HG02588 (cell line): ENCODE measurements at regions not wholly inside any gene's neighbourhood (a gene's known extent, or its start where the extent isn't known, plus 50 kb on each side); places are given as distances from the start of the nearest gene placed in this dataset.
A peak's percentile ranks its signal among the peaks of the same experiment; 100 is the strongest.

Experiments
- ATAC-seq: cut with Tn5 transposase; IDR thresholded peaks from one replicate; pipeline ENCODE4 v1.9.1; 2021; ENCODE audit warnings: mild to moderate bottlenecking, moderate library complexity; ENCODE audit not compliant: unreplicated experiment

DNA sequence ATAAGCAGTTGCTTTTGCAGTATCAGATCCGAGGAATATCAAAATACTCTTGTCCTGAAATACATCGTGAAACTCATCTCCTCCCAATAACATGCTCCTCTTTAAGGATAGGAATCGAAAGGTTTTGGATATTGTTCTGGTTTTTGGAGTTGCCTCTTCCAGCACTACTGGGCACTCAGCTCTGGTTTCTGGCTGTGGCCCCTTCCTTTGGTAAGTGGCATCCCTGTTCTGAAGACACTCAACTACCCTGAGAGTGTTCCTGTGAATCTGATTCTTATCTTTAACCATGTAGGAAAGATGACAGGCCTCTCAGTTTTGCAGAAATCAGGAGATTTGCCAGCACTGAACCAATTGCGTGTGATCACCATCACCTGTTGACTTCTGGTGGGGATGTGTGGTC is 327.5 kb upstream of the TBL1XR1 start:
- ATAC-seq: no peak

- ATAC-seq: no peak
Observed at GRCh38 chr3:177525414-177525813, 328.1 kb upstream of the TBL1XR1 start.

DNA sequence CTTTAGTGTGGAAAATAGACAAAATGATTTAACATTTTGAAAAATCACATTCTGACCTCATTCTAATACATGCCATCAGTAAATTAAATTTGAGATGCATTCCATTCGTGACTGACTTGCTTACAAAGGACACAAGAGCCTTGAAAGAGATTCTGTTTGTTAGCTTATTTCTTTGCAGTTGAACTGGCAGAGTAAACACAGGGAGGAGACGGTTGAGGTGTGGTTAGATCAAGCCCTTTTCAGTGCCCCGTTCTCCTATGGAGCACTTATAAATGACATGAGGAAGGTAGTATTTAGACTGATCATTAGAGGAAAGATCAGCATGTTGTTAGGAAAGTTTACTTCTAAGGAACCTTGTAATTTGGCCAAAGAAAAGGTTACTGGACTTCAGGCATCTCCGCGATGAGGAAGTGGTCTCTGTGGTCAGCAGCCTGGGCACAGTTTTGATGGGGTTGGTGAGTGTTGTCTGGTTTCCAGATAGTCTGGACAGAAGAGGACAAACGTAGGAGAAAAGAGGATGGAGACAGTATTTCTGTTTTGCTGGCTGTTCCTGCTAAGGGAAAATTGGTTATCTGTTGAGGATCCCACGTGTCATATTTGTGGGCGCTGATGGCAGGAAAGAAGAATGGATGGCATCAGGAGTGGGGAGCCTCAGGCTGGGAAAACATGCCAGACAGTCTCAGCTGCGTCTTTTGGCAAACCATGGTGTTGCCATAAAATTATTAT is 328.9 kb upstream of the TBL1XR1 start:
- ATAC-seq: no peak

DNA sequence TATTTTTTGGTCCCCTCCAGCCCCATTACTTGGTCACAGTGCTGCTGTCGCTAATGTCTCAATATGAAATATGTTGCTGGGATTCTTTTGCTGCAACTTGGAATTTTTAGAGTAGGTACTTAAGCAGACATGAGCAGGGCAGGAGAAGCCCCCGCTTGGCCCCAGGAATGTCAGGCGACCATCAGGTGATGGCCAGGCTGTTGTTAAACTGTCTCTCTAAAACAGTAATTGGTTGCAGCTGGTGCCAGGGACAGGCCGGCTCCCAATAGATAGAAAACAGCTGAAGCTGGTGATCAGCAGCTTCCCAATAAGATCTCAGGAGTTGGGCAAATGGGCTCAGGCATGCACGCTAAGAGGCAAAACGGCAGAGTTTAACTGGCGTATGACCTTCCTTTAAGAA is 329.9 kb upstream of the TBL1XR1 start:
- no peak for ATAC-seq

GRCh38 chr3:177528306-177529070 is 331.2 kb upstream of the TBL1XR1 start:
- ATAC-seq: no peak

DNA sequence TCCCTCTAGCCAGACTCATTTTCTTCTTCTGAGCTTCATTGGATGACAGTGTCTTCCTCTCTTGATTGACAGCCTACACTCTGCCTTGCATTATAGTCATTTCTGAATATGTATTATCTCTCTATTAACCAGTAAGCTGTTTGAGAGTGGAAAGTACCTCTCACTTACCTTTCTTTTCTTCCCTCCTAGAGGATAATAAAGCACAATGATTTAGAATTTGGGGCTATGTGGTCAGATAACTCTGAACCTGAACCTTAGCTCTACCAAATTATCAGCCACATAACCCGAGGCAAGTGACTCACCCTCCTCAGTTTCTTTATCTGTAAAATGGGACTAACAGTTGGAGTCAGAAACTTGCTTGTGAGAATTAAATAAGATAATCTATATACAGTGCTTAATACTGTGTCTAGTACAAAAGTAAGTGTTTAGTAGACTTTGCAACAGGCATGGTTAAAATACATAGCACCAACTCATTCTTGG is 331.8 kb upstream of the TBL1XR1 start:
- ATAC-seq: no peak

DNA sequence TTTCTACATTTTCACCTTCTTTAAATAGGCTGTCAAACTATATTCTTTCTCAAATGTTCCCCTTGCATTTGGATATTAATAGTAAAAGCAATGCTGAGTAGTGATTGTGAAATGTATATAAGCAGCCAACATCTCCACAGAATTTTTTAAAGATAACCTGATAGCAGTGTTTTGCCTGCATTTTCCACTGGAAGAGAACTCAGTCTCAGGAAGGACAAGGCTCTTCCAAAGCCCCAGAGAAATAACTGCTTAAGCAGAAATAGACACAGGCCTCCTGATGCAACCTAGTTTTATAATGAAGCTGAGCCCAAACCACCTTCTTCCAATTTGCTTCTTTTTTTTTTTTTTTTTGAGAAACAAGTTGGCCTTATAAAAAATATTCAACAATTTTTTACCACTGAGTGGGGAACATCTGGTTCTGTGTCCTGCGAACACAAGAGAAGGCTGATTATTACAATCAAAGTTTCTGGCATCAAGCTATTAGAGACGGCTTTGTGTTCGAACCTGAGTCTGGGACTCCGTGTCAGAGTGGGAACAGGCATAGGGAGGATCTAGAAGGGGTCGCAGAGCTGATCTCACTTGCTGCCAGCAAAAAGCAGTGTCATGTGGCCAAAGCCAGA is 332.5 kb upstream of the TBL1XR1 start:
- no peak for ATAC-seq

DNA sequence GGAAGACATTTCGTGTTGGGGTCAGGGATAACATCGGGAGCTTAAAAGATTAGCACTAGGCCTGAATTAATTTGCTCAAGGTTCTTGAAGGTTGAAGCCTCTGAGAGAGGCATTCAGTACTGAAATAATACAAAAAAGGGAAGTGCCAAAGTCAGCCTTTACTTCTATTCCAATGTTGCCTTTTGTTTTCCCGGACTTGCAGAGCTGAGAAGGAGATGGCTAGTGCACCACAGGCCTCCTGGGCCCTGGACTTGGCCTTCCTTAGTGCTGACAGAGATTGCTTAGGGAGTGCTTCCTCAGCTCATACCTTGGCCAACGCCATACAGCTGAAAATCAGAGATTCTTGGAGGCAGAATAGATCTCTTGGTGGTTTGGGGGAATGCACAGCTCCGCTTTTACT is 333.6 kb upstream of the TBL1XR1 start:
- no peak for ATAC-seq

DNA sequence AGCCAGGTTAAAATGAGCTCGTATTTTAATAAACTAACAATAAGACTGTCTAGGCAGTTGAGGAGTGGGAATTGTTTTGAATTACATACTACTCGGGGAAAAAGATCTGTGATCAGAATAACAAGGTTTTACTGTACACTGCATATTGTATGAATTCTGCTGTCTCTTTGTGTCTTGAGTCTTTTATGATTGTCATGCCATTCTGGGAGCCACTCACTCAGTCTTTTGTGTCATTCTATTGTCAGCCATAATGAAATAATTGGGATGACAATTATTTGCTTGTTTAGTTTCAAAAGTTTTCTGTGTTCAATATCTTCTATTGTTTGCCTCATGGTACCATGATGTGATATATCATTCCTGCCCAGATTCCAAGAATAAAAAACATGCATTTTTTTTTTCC is 339.6 kb upstream of the TBL1XR1 start:
- ATAC-seq: no peak

- ATAC-seq: no peak
Observed at GRCh38 chr3:177537612-177538011, 340.3 kb upstream of the TBL1XR1 start.

DNA sequence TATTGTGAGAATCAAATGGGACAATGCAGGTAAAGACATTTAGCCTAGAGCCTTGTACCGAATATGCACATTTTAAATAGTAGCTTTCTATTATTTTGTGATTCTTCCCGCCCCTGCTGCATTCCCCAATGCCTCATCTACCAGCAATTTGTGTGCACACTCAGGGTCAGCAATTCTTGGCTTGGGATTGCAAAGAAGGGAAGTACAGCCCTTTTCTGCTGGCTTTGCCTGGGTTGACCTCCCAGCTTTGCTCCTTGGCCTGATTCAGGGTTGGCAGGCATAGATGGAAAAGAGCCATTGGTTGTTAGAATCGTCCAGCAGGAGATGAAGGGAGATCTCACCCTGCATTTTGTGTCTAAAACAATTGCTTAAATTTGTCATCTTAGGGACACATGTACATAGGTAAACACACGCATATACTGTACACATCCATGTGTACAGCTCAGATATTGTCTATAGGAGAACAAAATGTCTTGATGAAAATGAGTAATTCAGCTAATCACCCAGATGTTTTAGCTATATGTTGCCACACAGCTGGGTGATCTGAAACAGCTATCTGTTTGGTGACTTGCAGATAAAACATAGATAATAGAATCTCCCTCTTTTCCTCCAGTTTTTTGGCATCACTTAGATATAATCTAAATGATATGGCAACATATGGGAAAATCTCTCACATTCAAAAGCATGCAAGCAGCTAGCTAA is 340.9 kb upstream of the TBL1XR1 start:
- ATAC-seq: no peak

DNA sequence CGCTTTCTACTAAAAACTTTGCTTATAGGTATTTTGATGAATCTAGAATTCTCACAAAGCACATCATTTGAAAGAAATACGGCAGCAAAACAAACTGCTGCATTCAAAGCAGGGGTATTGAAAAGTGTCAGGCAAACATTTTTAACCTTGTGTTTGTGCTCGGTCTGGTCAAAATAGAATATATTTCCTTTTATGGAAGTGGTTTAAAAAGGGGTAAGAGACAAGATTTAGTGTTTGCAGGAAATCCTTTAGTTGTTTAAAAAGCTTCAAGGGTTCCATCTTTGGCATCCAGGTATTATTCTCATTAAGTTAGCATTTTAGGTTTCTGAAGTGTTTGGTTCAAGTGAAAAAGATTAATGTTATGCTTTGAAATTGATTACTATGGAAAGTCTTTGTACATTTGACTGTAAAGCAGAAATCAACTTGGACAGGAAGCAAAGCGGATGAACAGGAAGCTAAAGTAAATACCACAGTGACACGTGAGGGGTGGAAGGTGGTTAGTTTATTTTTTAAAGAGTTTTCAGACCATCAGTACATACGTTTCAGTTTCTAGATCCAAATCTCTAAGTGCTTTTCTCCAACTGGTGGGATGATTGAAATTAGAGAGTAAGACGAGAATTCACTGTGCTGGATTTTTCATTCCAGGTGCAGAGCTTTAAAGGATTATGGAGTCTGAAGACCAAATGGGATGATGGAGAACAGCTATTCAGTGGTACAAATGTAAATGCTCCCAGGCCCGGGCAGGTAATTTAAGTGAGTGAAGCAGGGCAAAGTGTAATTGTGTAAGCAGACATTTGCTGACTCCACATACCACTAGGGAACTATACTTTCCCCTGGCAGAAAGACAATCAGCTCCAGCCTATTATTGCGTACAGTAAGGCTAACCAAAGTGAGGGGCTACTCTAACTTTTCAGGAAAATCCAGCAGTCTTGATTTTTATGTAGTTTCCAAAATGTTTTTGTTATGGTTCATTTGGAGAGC is 341.8 kb upstream of the TBL1XR1 start:
- peak; percentile 86 for ATAC-seq

- ATAC-seq: no peak
Observed at GRCh38 chr3:177541541-177541940, 344.3 kb upstream of the TBL1XR1 start.

DNA sequence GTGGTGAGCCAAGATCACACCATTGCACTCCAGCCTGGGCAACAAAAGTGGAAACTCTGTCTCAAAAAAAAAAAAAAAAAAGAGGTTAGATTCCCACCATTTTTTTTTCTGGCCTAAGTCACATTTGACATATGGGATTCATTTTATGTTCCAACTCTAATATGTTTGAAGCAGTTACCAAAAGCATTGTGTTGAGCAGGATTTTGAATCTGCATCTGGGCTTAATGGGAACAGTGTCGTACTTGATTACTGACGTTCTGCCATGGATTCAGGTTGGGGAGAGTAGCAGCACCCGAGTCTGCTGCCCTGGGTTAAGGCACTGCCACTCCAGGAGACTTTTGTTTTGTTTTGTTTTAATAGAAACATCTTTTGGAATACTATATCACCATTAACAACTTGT is 348.7 kb upstream of the TBL1XR1 start:
- no peak for ATAC-seq

DNA sequence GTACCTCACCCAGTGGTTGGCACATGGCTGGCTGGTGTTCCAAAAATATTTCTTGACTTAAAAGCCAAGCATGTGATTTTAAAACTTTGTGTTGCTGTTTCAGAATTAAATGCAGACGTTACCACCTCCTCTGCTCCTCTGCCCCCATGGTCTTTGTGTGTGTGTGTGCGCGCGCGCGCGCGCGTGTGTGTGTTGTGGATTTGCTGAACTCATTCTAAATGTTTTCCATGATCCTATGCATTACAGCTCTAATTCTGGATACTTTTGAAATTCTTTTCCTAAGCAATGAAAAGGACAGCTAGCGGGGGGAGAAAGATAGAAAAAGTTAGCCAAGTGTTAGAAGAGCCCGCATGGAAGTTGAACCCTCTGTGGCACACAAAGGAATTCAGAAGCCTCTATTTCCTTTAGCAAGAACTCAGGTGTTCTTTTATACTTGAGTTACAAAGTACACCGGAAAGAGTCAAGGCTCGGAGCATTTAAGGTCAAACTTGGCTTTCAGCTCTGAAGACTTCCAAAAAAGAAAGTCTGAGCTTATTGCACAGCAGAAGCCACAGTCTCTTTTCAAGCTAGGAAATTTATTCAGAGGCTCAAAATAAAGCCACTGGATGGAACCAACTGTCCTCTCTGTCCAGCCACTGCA is 350.5 kb upstream of the TBL1XR1 start:
- no peak for ATAC-seq

- no peak for ATAC-seq
Observed at GRCh38 chr3:177550667-177551066, 353.4 kb upstream of the TBL1XR1 start.

GRCh38 chr3:177551431-177551836 is 354.2 kb upstream of the TBL1XR1 start:
- no peak for ATAC-seq

DNA sequence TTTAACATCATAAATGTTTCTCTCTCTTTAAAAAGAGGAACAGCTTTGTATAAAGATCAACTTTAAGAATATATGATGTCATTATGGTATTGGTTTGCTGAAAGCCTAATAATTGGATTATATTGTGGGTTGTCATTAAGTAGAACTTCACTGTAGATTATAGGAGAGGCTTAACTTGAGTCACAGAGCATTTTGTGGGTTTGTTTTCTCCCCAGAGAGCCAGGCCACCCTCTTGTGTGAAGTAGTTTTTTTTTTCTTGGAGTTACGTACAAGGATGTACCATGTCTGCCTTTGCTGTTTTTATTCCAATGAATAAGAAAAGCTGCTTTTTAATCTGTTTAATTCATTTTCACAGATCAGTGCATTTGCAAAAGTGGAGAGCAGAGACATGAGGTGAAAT is 354.8 kb upstream of the TBL1XR1 start:
- ATAC-seq: no peak

DNA sequence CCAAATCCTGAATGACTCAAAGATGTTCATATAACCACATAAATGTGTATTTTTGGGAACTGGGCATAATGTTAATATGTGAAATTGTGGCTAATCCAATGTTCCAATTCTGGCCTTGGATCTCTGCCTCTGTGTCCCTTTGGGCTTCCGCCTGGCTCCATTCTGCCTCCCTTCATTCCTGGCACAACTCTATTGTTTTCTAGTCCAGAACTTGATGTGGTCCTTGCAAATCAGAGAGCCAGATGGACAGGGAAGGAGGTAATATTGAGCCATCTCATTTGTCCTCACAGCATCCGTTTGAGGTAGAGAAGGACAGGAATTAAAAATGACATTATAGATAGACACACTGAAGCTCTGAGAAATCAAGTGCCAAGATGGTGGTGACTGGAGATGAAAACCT is 355.7 kb upstream of the TBL1XR1 start:
- ATAC-seq: no peak

GRCh38 chr3:177553579-177553978 is 356.3 kb upstream of the TBL1XR1 start:
- ATAC-seq: no peak
